H9 (cell line): ENCODE measurements at regions not wholly inside any gene's neighbourhood (a gene's known extent, or its start where the extent isn't known, plus 50 kb on each side); places are given as distances from the start of the nearest gene placed in this dataset.

ENCODE experiments used
- DNase-seq: peaks from one replicate; pipeline ENCODE4 v3.0.0-alpha.2; 2017
- H2AFZ ChIP-seq: one replicate; pipeline ENCODE4 v1.6.1; 2013; ENCODE audit warnings: mild to moderate bottlenecking, low read length, control low read depth, moderate library complexity
- H2AK5ac ChIP-seq: 2 replicates; pipeline ENCODE4 v1.6.1; 2013; ENCODE audit warnings: low read length, control low read depth, mixed read lengths; ENCODE audit not compliant: insufficient read length
- H2BK120ac ChIP-seq: one replicate; pipeline ENCODE4 v1.6.1; 2013; ENCODE audit warnings: low read depth, mild to moderate bottlenecking, low read length, control low read depth, inconsistent platforms; ENCODE audit not compliant: poor library complexity, severe bottlenecking
- H2BK12ac ChIP-seq: 2 replicates; pipeline ENCODE4 v1.6.1; 2013; ENCODE audit warnings: low read length, control low read depth, mixed read lengths, low read depth; ENCODE audit not compliant: insufficient read length
- H2BK15ac ChIP-seq: 2 replicates; pipeline ENCODE4 v1.6.1; 2013; ENCODE audit warnings: low read depth, low read length, control low read depth
- H2BK20ac ChIP-seq: one replicate; pipeline ENCODE4 v1.6.1; 2013; ENCODE audit warnings: low read depth, mild to moderate bottlenecking, low read length, control low read depth, inconsistent platforms; ENCODE audit not compliant: poor library complexity, severe bottlenecking
- H2BK5ac ChIP-seq: 2 replicates; pipeline ENCODE4 v1.6.1; 2013; ENCODE audit warnings: low read length, control low read depth, mixed read lengths; ENCODE audit not compliant: insufficient read length
- H3K14ac ChIP-seq: 2 replicates; pipeline ENCODE4 v1.6.1; 2013; ENCODE audit warnings: low read length, control low read depth; ENCODE audit not compliant: insufficient read depth
- H3K18ac ChIP-seq: 2 replicates; pipeline ENCODE4 v1.6.1; 2013; ENCODE audit warnings: low read depth, mild to moderate bottlenecking, mixed read lengths, low read length, control low read depth; ENCODE audit not compliant: insufficient read length
- H3K23ac ChIP-seq: 2 replicates; pipeline ENCODE4 v1.6.1; 2013; ENCODE audit warnings: low read length, control low read depth, mixed read lengths, low read depth; ENCODE audit not compliant: insufficient read length
- H3K23me2 ChIP-seq: 2 replicates; pipeline ENCODE4 v1.6.1; 2013; ENCODE audit warnings: low read depth, mild to moderate bottlenecking, mixed read lengths, low read length, control low read depth; ENCODE audit not compliant: insufficient read length, poor library complexity, severe bottlenecking
- H3K27ac ChIP-seq: 2 replicates; pipeline ENCODE4 v1.5.1; 2013; ENCODE audit warnings: low read length, control low read depth, mixed read lengths, low read depth; ENCODE audit not compliant: insufficient read length
- H3K27me3 ChIP-seq: 2 replicates; pipeline ENCODE4 v1.6.1; 2013; ENCODE audit warnings: low read length, control low read depth, inconsistent platforms; ENCODE audit not compliant: insufficient read depth
- H3K4ac ChIP-seq: 2 replicates; pipeline ENCODE4 v1.6.1; 2013; ENCODE audit warnings: low read depth, mild to moderate bottlenecking, control low read depth, inconsistent platforms, low read length, moderate library complexity
- H3K4me1 ChIP-seq: 2 replicates; pipeline ENCODE4 v1.6.1; 2013; ENCODE audit warnings: low read length, control low read depth, inconsistent platforms; ENCODE audit not compliant: insufficient read depth
- H3K4me2 ChIP-seq: 2 replicates; pipeline ENCODE4 v1.6.1; 2013; ENCODE audit warnings: low read length, control low read depth, mixed read lengths; ENCODE audit not compliant: insufficient read length, insufficient read depth
- H3K56ac ChIP-seq: 2 replicates; pipeline ENCODE4 v1.6.1; 2013; ENCODE audit warnings: low read depth, mild to moderate bottlenecking, mixed read lengths, low read length, control low read depth; ENCODE audit not compliant: insufficient read length
- H3K79me1 ChIP-seq: 2 replicates; pipeline ENCODE4 v1.6.1; 2013; ENCODE audit warnings: low read depth, mild to moderate bottlenecking, moderate library complexity, low read length, control low read depth, inconsistent platforms; ENCODE audit not compliant: insufficient read depth, poor library complexity, severe bottlenecking
- H3K79me2 ChIP-seq: 2 replicates; pipeline ENCODE4 v1.6.1; 2013; ENCODE audit warnings: low read length, control low read depth, inconsistent platforms; ENCODE audit not compliant: insufficient read depth
- H3K9ac ChIP-seq: 2 replicates; pipeline ENCODE4 v1.6.1; 2013; ENCODE audit warnings: low read length, control low read depth, mixed read lengths; ENCODE audit not compliant: insufficient read length; ENCODE audit errors: extremely low read depth
- H3K9me3 ChIP-seq: one replicate; pipeline ENCODE4 v1.6.1; 2013; ENCODE audit warnings: low read depth, low read length, inconsistent platforms; ENCODE audit not compliant: control insufficient read depth
- H3T11ph ChIP-seq: one replicate; pipeline ENCODE4 v1.6.1; 2013; ENCODE audit warnings: mild to moderate bottlenecking, low read length, control low read depth, inconsistent platforms
- H4K20me1 ChIP-seq: one replicate; pipeline ENCODE4 v1.6.1; 2013; ENCODE audit not compliant: control insufficient read depth, insufficient read length, insufficient read depth
- H4K5ac ChIP-seq: 2 replicates; pipeline ENCODE4 v1.6.1; 2013; ENCODE audit warnings: low read depth, mild to moderate bottlenecking, mixed read lengths, low read length, control low read depth; ENCODE audit not compliant: insufficient read length
- H4K8ac ChIP-seq: replicated peaks from 2 replicates; pipeline ENCODE4 v1.6.1; 2013; ENCODE audit warnings: low read length, control low read depth, mixed read lengths, low read depth; ENCODE audit not compliant: insufficient read length
- H4K91ac ChIP-seq: 2 replicates; pipeline ENCODE4 v1.6.1; 2013; ENCODE audit warnings: low read depth, mild to moderate bottlenecking, moderate library complexity, mixed read lengths, low read length, control low read depth; ENCODE audit not compliant: insufficient read length
- H3K27ac Mint-ChIP-seq, 3 experiments: 2 replicates in 2 of 3; 3 replicates in 1 of 3; pipeline ENCODE4 v1.8.0; 2020 to 2021; ENCODE audit warnings: mixed read lengths in 3 of 3, mild to moderate bottlenecking in 1 of 3, moderate library complexity in 1 of 3
- H3K27me3 Mint-ChIP-seq: 2 replicates; pipeline ENCODE4 v1.8.0; 2021; ENCODE audit warnings: low read depth, mild to moderate bottlenecking, moderate library complexity, mixed read lengths
- H3K36me3 Mint-ChIP-seq, 3 experiments: 2 replicates in 2 of 3; 3 replicates in 1 of 3; pipeline ENCODE4 v1.8.0; 2020 to 2021; ENCODE audit warnings: low read depth in 3 of 3, mixed read lengths in 3 of 3; ENCODE audit not compliant: insufficient read depth in 1 of 3
- H3K4me1 Mint-ChIP-seq, 2 experiments: 2 replicates each; pipeline ENCODE4 v1.8.0; 2020; ENCODE audit warnings: mixed read lengths in 2 of 2
- H3K4me3 Mint-ChIP-seq, 2 experiments: 2 replicates in 1 of 2; 3 replicates in 1 of 2; pipeline ENCODE4 v1.8.0; 2020 to 2021; ENCODE audit warnings: mild to moderate bottlenecking in 2 of 2, mixed read lengths in 2 of 2, moderate library complexity in 1 of 2
- H3K9me3 Mint-ChIP-seq, 2 experiments: 2 replicates in 1 of 2; 3 replicates in 1 of 2; pipeline ENCODE4 v1.8.0; 2020; ENCODE audit warnings: mild to moderate bottlenecking in 2 of 2, mixed read lengths in 2 of 2, moderate library complexity in 1 of 2
- CTCF ChIP-seq: fragments of 200-600 bp; sonication (generic); conservative IDR thresholded peaks from 3 replicates; pipeline ENCODE4 v1.8.0; 2021; ENCODE audit warnings: antibody characterized with exemption, mild to moderate bottlenecking

- no peak overlapping the region for H2BK5ac ChIP-seq
- no peak overlapping the region for H2BK12ac ChIP-seq
- Mint-ChIP-seq H3K4me3 (no peak overlapping the region), H3K36me3 (peaks cover 0 to 2% (median 0%) of the 10 kb centered on the region in 3 experiments; a peak in 2 of 7 replicates), H3K9me3 (peaks cover 0 to 3% of the 10 kb centered on the region in 2 experiments; a peak in 2 of 5 replicates), H3K4me1 (peaks cover 17 to 20% of the 10 kb centered on the region in 2 experiments), H3K27me3 (no peaks in the 10 kb centered on the region), H3K27ac (no peak overlapping the region)
- no peak for TF ChIP-seq CTCF
- H3K4me1 ChIP-seq: no peaks in the 10 kb centered on the region
- H3K9me3 ChIP-seq: no peaks in the 10 kb centered on the region
- H3K18ac ChIP-seq: no peak overlapping the region
- no peaks in the 10 kb centered on the region for H3K79me2 ChIP-seq
- no peak overlapping the region for H2BK20ac ChIP-seq
- H3K79me1 ChIP-seq: no peaks in the 10 kb centered on the region
- no peak overlapping the region for H3K14ac ChIP-seq
- no peak overlapping the region for H2AK5ac ChIP-seq
- H3K56ac ChIP-seq: no peak overlapping the region
- no peak overlapping the region for H3K9ac ChIP-seq
- no peak for DNase-seq
- H3K23me2 ChIP-seq: no peaks in the 10 kb centered on the region
- no peak overlapping the region for H4K5ac ChIP-seq
- H3K4me2 ChIP-seq: no peak overlapping the region
- H4K20me1 ChIP-seq: no peaks in the 10 kb centered on the region
- H3T11ph ChIP-seq: no peak overlapping the region
- no peak overlapping the region for H3K23ac ChIP-seq
- H2BK15ac ChIP-seq: no peak overlapping the region
- H3K27ac ChIP-seq: no peak overlapping the region
- no peaks in the 10 kb centered on the region for H3K27me3 ChIP-seq
- no peak overlapping the region for H2BK120ac ChIP-seq
- H3K4ac ChIP-seq: no peak overlapping the region
- no peak overlapping the region for H2AFZ ChIP-seq
- H4K91ac ChIP-seq: no peak overlapping the region
- no peak overlapping the region for H4K8ac ChIP-seq
Measured at GRCh38 chr4:123743848-123744247, 347.3 kb downstream of the SPRY1 start.
